H9 (cell line): ENCODE measurements at regions not wholly inside any gene's neighbourhood (a gene's known extent, or its start where the extent isn't known, plus 50 kb on each side); places are given as distances from the start of the nearest gene placed in this dataset.

Source experiments
- DNase-seq: peaks from one replicate; pipeline ENCODE4 v3.0.0-alpha.2; 2017
- H2AFZ ChIP-seq: one replicate; pipeline ENCODE4 v1.6.1; 2013; ENCODE audit warnings: mild to moderate bottlenecking, low read length, control low read depth, moderate library complexity
- H2AK5ac ChIP-seq: 2 replicates; pipeline ENCODE4 v1.6.1; 2013; ENCODE audit warnings: low read length, control low read depth, mixed read lengths; ENCODE audit not compliant: insufficient read length
- H2BK120ac ChIP-seq: one replicate; pipeline ENCODE4 v1.6.1; 2013; ENCODE audit warnings: low read depth, mild to moderate bottlenecking, low read length, control low read depth, inconsistent platforms; ENCODE audit not compliant: poor library complexity, severe bottlenecking
- H2BK12ac ChIP-seq: 2 replicates; pipeline ENCODE4 v1.6.1; 2013; ENCODE audit warnings: low read length, control low read depth, mixed read lengths, low read depth; ENCODE audit not compliant: insufficient read length
- H2BK15ac ChIP-seq: 2 replicates; pipeline ENCODE4 v1.6.1; 2013; ENCODE audit warnings: low read depth, low read length, control low read depth
- H2BK20ac ChIP-seq: one replicate; pipeline ENCODE4 v1.6.1; 2013; ENCODE audit warnings: low read depth, mild to moderate bottlenecking, low read length, control low read depth, inconsistent platforms; ENCODE audit not compliant: poor library complexity, severe bottlenecking
- H2BK5ac ChIP-seq: 2 replicates; pipeline ENCODE4 v1.6.1; 2013; ENCODE audit warnings: low read length, control low read depth, mixed read lengths; ENCODE audit not compliant: insufficient read length
- H3K14ac ChIP-seq: 2 replicates; pipeline ENCODE4 v1.6.1; 2013; ENCODE audit warnings: low read length, control low read depth; ENCODE audit not compliant: insufficient read depth
- H3K18ac ChIP-seq: 2 replicates; pipeline ENCODE4 v1.6.1; 2013; ENCODE audit warnings: low read depth, mild to moderate bottlenecking, mixed read lengths, low read length, control low read depth; ENCODE audit not compliant: insufficient read length
- H3K23ac ChIP-seq: 2 replicates; pipeline ENCODE4 v1.6.1; 2013; ENCODE audit warnings: low read length, control low read depth, mixed read lengths, low read depth; ENCODE audit not compliant: insufficient read length
- H3K23me2 ChIP-seq: 2 replicates; pipeline ENCODE4 v1.6.1; 2013; ENCODE audit warnings: low read depth, mild to moderate bottlenecking, mixed read lengths, low read length, control low read depth; ENCODE audit not compliant: insufficient read length, poor library complexity, severe bottlenecking
- H3K27ac ChIP-seq: 2 replicates; pipeline ENCODE4 v1.5.1; 2013; ENCODE audit warnings: low read length, control low read depth, mixed read lengths, low read depth; ENCODE audit not compliant: insufficient read length
- H3K27me3 ChIP-seq: 2 replicates; pipeline ENCODE4 v1.6.1; 2013; ENCODE audit warnings: low read length, control low read depth, inconsistent platforms; ENCODE audit not compliant: insufficient read depth
- H3K4ac ChIP-seq: 2 replicates; pipeline ENCODE4 v1.6.1; 2013; ENCODE audit warnings: low read depth, mild to moderate bottlenecking, control low read depth, inconsistent platforms, low read length, moderate library complexity
- H3K4me1 ChIP-seq: 2 replicates; pipeline ENCODE4 v1.6.1; 2013; ENCODE audit warnings: low read length, control low read depth, inconsistent platforms; ENCODE audit not compliant: insufficient read depth
- H3K4me2 ChIP-seq: 2 replicates; pipeline ENCODE4 v1.6.1; 2013; ENCODE audit warnings: low read length, control low read depth, mixed read lengths; ENCODE audit not compliant: insufficient read length, insufficient read depth
- H3K56ac ChIP-seq: 2 replicates; pipeline ENCODE4 v1.6.1; 2013; ENCODE audit warnings: low read depth, mild to moderate bottlenecking, mixed read lengths, low read length, control low read depth; ENCODE audit not compliant: insufficient read length
- H3K79me1 ChIP-seq: 2 replicates; pipeline ENCODE4 v1.6.1; 2013; ENCODE audit warnings: low read depth, mild to moderate bottlenecking, moderate library complexity, low read length, control low read depth, inconsistent platforms; ENCODE audit not compliant: insufficient read depth, poor library complexity, severe bottlenecking
- H3K79me2 ChIP-seq: 2 replicates; pipeline ENCODE4 v1.6.1; 2013; ENCODE audit warnings: low read length, control low read depth, inconsistent platforms; ENCODE audit not compliant: insufficient read depth
- H3K9ac ChIP-seq: 2 replicates; pipeline ENCODE4 v1.6.1; 2013; ENCODE audit warnings: low read length, control low read depth, mixed read lengths; ENCODE audit not compliant: insufficient read length; ENCODE audit errors: extremely low read depth
- H3K9me3 ChIP-seq: one replicate; pipeline ENCODE4 v1.6.1; 2013; ENCODE audit warnings: low read depth, low read length, inconsistent platforms; ENCODE audit not compliant: control insufficient read depth
- H3T11ph ChIP-seq: one replicate; pipeline ENCODE4 v1.6.1; 2013; ENCODE audit warnings: mild to moderate bottlenecking, low read length, control low read depth, inconsistent platforms
- H4K20me1 ChIP-seq: one replicate; pipeline ENCODE4 v1.6.1; 2013; ENCODE audit not compliant: control insufficient read depth, insufficient read length, insufficient read depth
- H4K5ac ChIP-seq: 2 replicates; pipeline ENCODE4 v1.6.1; 2013; ENCODE audit warnings: low read depth, mild to moderate bottlenecking, mixed read lengths, low read length, control low read depth; ENCODE audit not compliant: insufficient read length
- H4K8ac ChIP-seq: replicated peaks from 2 replicates; pipeline ENCODE4 v1.6.1; 2013; ENCODE audit warnings: low read length, control low read depth, mixed read lengths, low read depth; ENCODE audit not compliant: insufficient read length
- H4K91ac ChIP-seq: 2 replicates; pipeline ENCODE4 v1.6.1; 2013; ENCODE audit warnings: low read depth, mild to moderate bottlenecking, moderate library complexity, mixed read lengths, low read length, control low read depth; ENCODE audit not compliant: insufficient read length
- H3K27ac Mint-ChIP-seq, 3 experiments: 2 replicates in 2 of 3; 3 replicates in 1 of 3; pipeline ENCODE4 v1.8.0; 2020 to 2021; ENCODE audit warnings: mixed read lengths in 3 of 3, mild to moderate bottlenecking in 1 of 3, moderate library complexity in 1 of 3
- H3K27me3 Mint-ChIP-seq: 2 replicates; pipeline ENCODE4 v1.8.0; 2021; ENCODE audit warnings: low read depth, mild to moderate bottlenecking, moderate library complexity, mixed read lengths
- H3K36me3 Mint-ChIP-seq, 3 experiments: 2 replicates in 2 of 3; 3 replicates in 1 of 3; pipeline ENCODE4 v1.8.0; 2020 to 2021; ENCODE audit warnings: low read depth in 3 of 3, mixed read lengths in 3 of 3; ENCODE audit not compliant: insufficient read depth in 1 of 3
- H3K4me1 Mint-ChIP-seq, 2 experiments: 2 replicates each; pipeline ENCODE4 v1.8.0; 2020; ENCODE audit warnings: mixed read lengths in 2 of 2
- H3K4me3 Mint-ChIP-seq, 2 experiments: 2 replicates in 1 of 2; 3 replicates in 1 of 2; pipeline ENCODE4 v1.8.0; 2020 to 2021; ENCODE audit warnings: mild to moderate bottlenecking in 2 of 2, mixed read lengths in 2 of 2, moderate library complexity in 1 of 2
- H3K9me3 Mint-ChIP-seq, 2 experiments: 2 replicates in 1 of 2; 3 replicates in 1 of 2; pipeline ENCODE4 v1.8.0; 2020; ENCODE audit warnings: mild to moderate bottlenecking in 2 of 2, mixed read lengths in 2 of 2, moderate library complexity in 1 of 2
- WGBS: extraction: QIAGEN DNeasy Blood & Tissue Kit; methylation state at CpG from one replicate; pipeline ENCODE4 v1.1.7; 2013; ENCODE audit warnings: missing lambda C conversion rate, low lambda C conversion rate, mixed read lengths; ENCODE audit not compliant: insufficient read length; ENCODE audit errors: extremely low coverage; 5-methylcytosine and 5-hydroxymethylcytosine counted together
- TF ChIP-seq, protein P1 (sequence below): fragments of 200-600 bp; sonication (generic); conservative IDR thresholded peaks from 3 replicates; pipeline ENCODE4 v1.8.0; 2021; ENCODE audit warnings: antibody characterized with exemption, mild to moderate bottlenecking

GRCh38 chr7:153402721-153403541 lies 643.4 kb downstream of the ACTR3B start:
- no peak overlapping the region for H3K4me3 Mint-ChIP-seq
- no peaks in the 10 kb centered on the region for H3K23me2 ChIP-seq
- H3T11ph ChIP-seq, result no peak overlapping the region
- TF ChIP-seq, protein P1, sequence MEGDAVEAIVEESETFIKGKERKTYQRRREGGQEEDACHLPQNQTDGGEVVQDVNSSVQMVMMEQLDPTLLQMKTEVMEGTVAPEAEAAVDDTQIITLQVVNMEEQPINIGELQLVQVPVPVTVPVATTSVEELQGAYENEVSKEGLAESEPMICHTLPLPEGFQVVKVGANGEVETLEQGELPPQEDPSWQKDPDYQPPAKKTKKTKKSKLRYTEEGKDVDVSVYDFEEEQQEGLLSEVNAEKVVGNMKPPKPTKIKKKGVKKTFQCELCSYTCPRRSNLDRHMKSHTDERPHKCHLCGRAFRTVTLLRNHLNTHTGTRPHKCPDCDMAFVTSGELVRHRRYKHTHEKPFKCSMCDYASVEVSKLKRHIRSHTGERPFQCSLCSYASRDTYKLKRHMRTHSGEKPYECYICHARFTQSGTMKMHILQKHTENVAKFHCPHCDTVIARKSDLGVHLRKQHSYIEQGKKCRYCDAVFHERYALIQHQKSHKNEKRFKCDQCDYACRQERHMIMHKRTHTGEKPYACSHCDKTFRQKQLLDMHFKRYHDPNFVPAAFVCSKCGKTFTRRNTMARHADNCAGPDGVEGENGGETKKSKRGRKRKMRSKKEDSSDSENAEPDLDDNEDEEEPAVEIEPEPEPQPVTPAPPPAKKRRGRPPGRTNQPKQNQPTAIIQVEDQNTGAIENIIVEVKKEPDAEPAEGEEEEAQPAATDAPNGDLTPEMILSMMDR, result no peak
- no peak overlapping the region for H2BK5ac ChIP-seq
- no peak overlapping the region for H2AK5ac ChIP-seq
- no CpG with 5 or more reads among the region's 7 CpGs for WGBS
- DNase-seq, result no peak
- H3K9me3 ChIP-seq, result peaks cover 11% of the 10 kb centered on the region
- no peak overlapping the region for H3K9ac ChIP-seq
- no peak overlapping the region for H4K91ac ChIP-seq
- no peaks in the 10 kb centered on the region for H3K79me1 ChIP-seq
- no peaks in the 10 kb centered on the region for H4K20me1 ChIP-seq
- no peak overlapping the region for H3K14ac ChIP-seq
- no peaks in the 10 kb centered on the region for H3K4me1 ChIP-seq
- H3K56ac ChIP-seq, result no peak overlapping the region
- no peaks in the 10 kb centered on the region for H3K79me2 ChIP-seq
- H3K18ac ChIP-seq, result no peak overlapping the region
- no peak overlapping the region for H3K23ac ChIP-seq
- peaks cover 94% of the 10 kb centered on the region in 2 experiments for H3K9me3 Mint-ChIP-seq
- H3K4ac ChIP-seq, result no peak overlapping the region
- H3K27me3 Mint-ChIP-seq, result peaks cover 4% of the 10 kb centered on the region
- no peak overlapping the region for H2BK12ac ChIP-seq
- H2AFZ ChIP-seq, result no peak overlapping the region
- no peak overlapping the region for H3K27ac ChIP-seq
- H3K27ac Mint-ChIP-seq, result no peak overlapping the region
- H3K4me2 ChIP-seq, result no peak overlapping the region
- H4K5ac ChIP-seq, result no peak overlapping the region
- H2BK20ac ChIP-seq, result no peak overlapping the region
- H2BK120ac ChIP-seq, result no peak overlapping the region
- H3K36me3 Mint-ChIP-seq, result peaks cover 11 to 43% (median 22%) of the 10 kb centered on the region in 3 experiments
- no peaks in the 10 kb centered on the region for H3K27me3 ChIP-seq
- H4K8ac ChIP-seq, result no peak overlapping the region
- H3K4me1 Mint-ChIP-seq, result no peaks in the 10 kb centered on the region
- no peak overlapping the region for H2BK15ac ChIP-seq
